MM.1S (cell line): ENCODE measurements at regions not wholly inside any gene's neighbourhood (a gene's known extent, or its start where the extent isn't known, plus 50 kb on each side); places are given as distances from the start of the nearest gene placed in this dataset.

Experiments used
- DNase-seq: peaks from one replicate; pipeline ENCODE4 v3.0.0-alpha.2; 2015
- H2AFZ ChIP-seq: fragments of 300-600 bp; sonication (generic); 2 replicates; pipeline ENCODE4 v1.6.0; 2016; ENCODE audit warnings: antibody characterized with exemption, low read length
- H3F3A ChIP-seq: fragments of 300-600 bp; sonication (generic); 2 replicates; pipeline ENCODE4 v1.6.1; 2016; ENCODE audit warnings: mild to moderate bottlenecking, antibody characterized with exemption, low read length, moderate library complexity, mixed read lengths; ENCODE audit not compliant: insufficient read depth
- H3K27ac ChIP-seq: fragments of 300-600 bp; sonication (generic); 2 replicates; pipeline ENCODE4 v1.5.1; 2016; ENCODE audit warnings: mild to moderate bottlenecking, low read length
- H3K27me3 ChIP-seq: fragments of 300-600 bp; sonication (generic); replicated peaks from 2 replicates; pipeline ENCODE4 v1.6.0; 2016; ENCODE audit warnings: low read length; ENCODE audit not compliant: insufficient read depth
- H3K36me3 ChIP-seq: fragments of 300-600 bp; sonication (generic); replicated peaks from 2 replicates; pipeline ENCODE4 v1.6.1; 2016; ENCODE audit warnings: mild to moderate bottlenecking, low read length, mixed read lengths; ENCODE audit not compliant: insufficient read depth
- H3K4me1 ChIP-seq: fragments of 300-600 bp; sonication (generic); 2 replicates; pipeline ENCODE4 v1.6.1; 2016; ENCODE audit warnings: low read length, mixed read lengths
- H3K4me2 ChIP-seq: fragments of 300-600 bp; sonication (generic); 2 replicates; pipeline ENCODE4 v1.6.0; 2016; ENCODE audit warnings: low read depth, low read length
- H3K4me3 ChIP-seq: fragments of 300-600 bp; sonication (generic); 2 replicates; pipeline ENCODE4 v1.5.1; 2016; ENCODE audit warnings: low read length, mixed read lengths
- H3K79me2 ChIP-seq: fragments of 300-600 bp; sonication (generic); 2 replicates; pipeline ENCODE4 v1.6.1; 2016; ENCODE audit warnings: mixed run types, low read length, mixed read lengths
- H3K9ac ChIP-seq: fragments of 300-600 bp; sonication (generic); 2 replicates; pipeline ENCODE4 v1.6.1; 2016; ENCODE audit warnings: low read length, mixed read lengths
- H3K9me2 ChIP-seq: fragments of 300-600 bp; sonication (generic); replicated peaks from 2 replicates; pipeline ENCODE4 v1.6.1; 2016; ENCODE audit warnings: mild to moderate bottlenecking, low read length, mixed read lengths; ENCODE audit not compliant: insufficient read depth
- H3K9me3 ChIP-seq: fragments of 300-600 bp; sonication (generic); replicated peaks from 2 replicates; pipeline ENCODE4 v1.6.1; 2016; ENCODE audit warnings: mild to moderate bottlenecking, low read length, mixed read lengths; ENCODE audit not compliant: insufficient read depth
- H4K20me1 ChIP-seq: fragments of 300-600 bp; sonication (generic); 2 replicates; pipeline ENCODE4 v1.6.1; 2016; ENCODE audit warnings: mild to moderate bottlenecking, low read length, moderate library complexity, mixed read lengths; ENCODE audit not compliant: insufficient read depth
- CTCF ChIP-seq: fragments of 300-600 bp; sonication (generic); IDR thresholded peaks from 2 replicates; pipeline ENCODE4 v1.5.1; 2016; ENCODE audit warnings: antibody characterized with exemption, low read length, mixed read lengths
- EZH2 ChIP-seq: fragments of 300-600 bp; sonication (generic); optimal IDR thresholded peaks from 2 replicates; pipeline ENCODE3; 2017; ENCODE audit warnings: low read depth, mild to moderate bottlenecking, antibody characterized with exemption, low read length, mixed read lengths
- EZH2phosphoT487 ChIP-seq: fragments of 300-600 bp; sonication (generic); IDR thresholded peaks from 2 replicates; pipeline ENCODE4 v1.6.1; 2018; ENCODE audit warnings: antibody characterized with exemption, low read length

GRCh38 chr5:25066239-25066638, 421.5 kb upstream of the CDH10 start:
- H4K20me1 ChIP-seq = no peaks in the 10 kb centered on the region
- no peak for TF ChIP-seq EZH2
- TF ChIP-seq EZH2phosphoT487 = no peak
- TF ChIP-seq CTCF = no peak
- no peak overlapping the region for H3K9ac ChIP-seq

GRCh38 chr5:25064306-25064705, 419.5 kb upstream of the CDH10 start:
- no peaks in the 10 kb centered on the region for H3K9me3 ChIP-seq
- H3K9ac ChIP-seq = no peak overlapping the region
- H4K20me1 ChIP-seq = no peaks in the 10 kb centered on the region
- H3K9me2 ChIP-seq = no peaks in the 10 kb centered on the region
- no peak overlapping the region for H3K4me2 ChIP-seq
- no peak overlapping the region for H3K4me3 ChIP-seq
- H3K79me2 ChIP-seq = no peaks in the 10 kb centered on the region
- TF ChIP-seq CTCF (no peak), EZH2phosphoT487 (no peak), EZH2 (no peak)
- DNase-seq = no peak
- H2AFZ ChIP-seq = no peak overlapping the region
- no peaks in the 10 kb centered on the region for H3K36me3 ChIP-seq
- H3K27me3 ChIP-seq = no peaks in the 10 kb centered on the region
- H3K27ac ChIP-seq = no peak overlapping the region
- H3F3A ChIP-seq = no peaks in the 10 kb centered on the region
- no peaks in the 10 kb centered on the region for H3K4me1 ChIP-seq

More at GRCh38 chr5:25066239-25066638, 421.5 kb upstream of the CDH10 start:
- Histone ChIP-seq H3K36me3 (no peaks in the 10 kb centered on the region), H3K9me3 (no peaks in the 10 kb centered on the region), H3K9me2 (no peaks in the 10 kb centered on the region), H3K4me1 (no peaks in the 10 kb centered on the region), H3K4me2 (no peak overlapping the region), H2AFZ (no peak overlapping the region), H3F3A (no peaks in the 10 kb centered on the region), H3K27me3 (no peaks in the 10 kb centered on the region), H3K4me3 (no peak overlapping the region), H3K27ac (no peak overlapping the region), H3K79me2 (no peaks in the 10 kb centered on the region)
- no peak for DNase-seq

GRCh38 chr5:25060575-25060974, 415.8 kb upstream of the CDH10 start:
- no peak overlapping the region for H3K4me2 ChIP-seq
- no peaks in the 10 kb centered on the region for H3K79me2 ChIP-seq
- H3K27me3 ChIP-seq = no peaks in the 10 kb centered on the region
- H3K4me3 ChIP-seq = no peak overlapping the region
- no peaks in the 10 kb centered on the region for H3K4me1 ChIP-seq
- H3K9ac ChIP-seq = no peak overlapping the region
- no peak for DNase-seq
- no peak for TF ChIP-seq CTCF
- TF ChIP-seq EZH2 = no peak
- no peak for TF ChIP-seq EZH2phosphoT487
- H3K9me2 ChIP-seq = no peaks in the 10 kb centered on the region
- H4K20me1 ChIP-seq = no peaks in the 10 kb centered on the region
- no peaks in the 10 kb centered on the region for H3K9me3 ChIP-seq
- H3K27ac ChIP-seq = no peak overlapping the region
- H2AFZ ChIP-seq = no peak overlapping the region
- no peaks in the 10 kb centered on the region for H3K36me3 ChIP-seq
- no peaks in the 10 kb centered on the region for H3F3A ChIP-seq

- Histone ChIP-seq H3K9me3 (no peaks in the 10 kb centered on the region; the same call in 1 of the 2 replicates), H3F3A (no peaks in the 10 kb centered on the region), H2AFZ (no peak overlapping the region), H3K36me3 (no peaks in the 10 kb centered on the region), H4K20me1 (no peaks in the 10 kb centered on the region), H3K4me3 (no peak overlapping the region), H3K27me3 (no peaks in the 10 kb centered on the region), H3K27ac (no peak overlapping the region), H3K4me1 (no peaks in the 10 kb centered on the region), H3K9me2 (no peaks in the 10 kb centered on the region), H3K9ac (no peak overlapping the region), H3K79me2 (no peaks in the 10 kb centered on the region), H3K4me2 (no peak overlapping the region)
- TF ChIP-seq EZH2phosphoT487 (no peak), CTCF (no peak), EZH2 (no peak)
- no peak for DNase-seq
Measured at GRCh38 chr5:25056836-25057235, 412.1 kb upstream of the CDH10 start.
